HCT116 (cell line): ENCODE measurements at regions not wholly inside any gene's neighbourhood (a gene's known extent, or its start where the extent isn't known, plus 50 kb on each side); places are given as distances from the start of the nearest gene placed in this dataset.

Experiments used
- ATAC-seq: fragments of 200-7000 bp; cut with Tn5 transposase; 2 replicates; pipeline ENCODE4 v1.9.1; 2020; ENCODE audit warnings: mild to moderate bottlenecking, moderate library complexity
- BruUV-seq: library from RNA; stranded (reverse); fragments of 400-500 nt; replicated peaks from 2 replicates; lab custom pipeline; 2021; lab: Mats Ljungman, UMichigan
- CTCF ChIA-PET: fragments of 300-600 bp; sonication (Branson Sonifier 250); formaldehyde crosslinking; loops from one replicate; lab custom pipeline; 2021; ENCODE audit warnings: antibody characterized with exemption; lab: Charles Lee
- POLR2A ChIA-PET: fragments of 300-600, 350-600 bp; sonication (Branson Sonifier 250); formaldehyde crosslinking; loops from one replicate; lab custom pipeline; 2021; ENCODE audit warnings: antibody characterized with exemption; lab: Charles Lee
- RAD21 ChIA-PET, 2 experiments: fragments of 300-600 bp; sonication (Branson Sonifier 250); formaldehyde crosslinking; loops; one replicate each; lab custom pipeline; 2023; ENCODE audit warnings: low total read pairs in 2 of 2; ENCODE audit not compliant: uncharacterized antibody in 2 of 2, unreplicated experiment in 2 of 2, low non-redundant PET in 1 of 2; lab: Charles Lee
- DNase-seq: peaks from one replicate; pipeline ENCODE4 v3.0.0-alpha.2; 2010; ENCODE audit warnings: low read depth, low spot score
- H2AFZ ChIP-seq: fragments of 200-600 bp; shearing (Covaris generic), sonication (generic); 2 replicates; pipeline ENCODE4 v1.6.1; 2017; ENCODE audit warnings: low read depth, mixed run types, mixed read lengths, antibody characterized with exemption, low read length; ENCODE audit not compliant: poor library complexity, severe bottlenecking
- H3K27ac ChIP-seq: 2 replicates; pipeline ENCODE4 v1.5.1; 2012; ENCODE audit warnings: low read depth, low read length
- H3K27me3 ChIP-seq: fragments of 200-600 bp; sonication (generic); 2 replicates; pipeline ENCODE4 v1.6.1; 2016; ENCODE audit warnings: mixed run types, low read length, mixed read lengths; ENCODE audit not compliant: insufficient read depth
- H3K36me3 ChIP-seq, 2 experiments: fragments of 200-500 bp in 1 of 2; fragments of 200-600 bp in 1 of 2; sonication (Bioruptor generic) in 1 of 2; sonication (generic) in 1 of 2; 2 replicates each; pipeline versions ENCODE4 v1.5.1 to v1.6.1; 2014 to 2016; ENCODE audit warnings: low read length in 2 of 2, inconsistent platforms in 1 of 2, mixed read lengths in 1 of 2, mixed run types in 1 of 2; ENCODE audit not compliant: insufficient read depth in 2 of 2, control insufficient read depth in 1 of 2
- H3K4me1 ChIP-seq, 2 experiments: fragments of 200-600 bp in 1 of 2; sonication (generic) in 1 of 2; 2 replicates each; pipeline versions ENCODE4 v1.5.1 to v1.6.1; 2012 to 2017; ENCODE audit warnings: low read length in 2 of 2, inconsistent platforms in 1 of 2, mild to moderate bottlenecking in 1 of 2, mixed read lengths in 1 of 2, mixed run types in 1 of 2, moderate library complexity in 1 of 2; ENCODE audit not compliant: insufficient read depth in 2 of 2, control insufficient read depth in 1 of 2
- H3K4me2 ChIP-seq: fragments of 200-600 bp; sonication (generic); 2 replicates; pipeline ENCODE4 v1.6.1; 2017; ENCODE audit warnings: mixed run types, low read length, mixed read lengths
- H3K4me3 ChIP-seq, 2 experiments: fragments of 200-600 bp in 1 of 2; sonication (generic) in 1 of 2; replicated peaks in 1 of 2; 2 replicates each; pipeline ENCODE4 v1.5.1; 2011 to 2016; ENCODE audit warnings: low read length in 2 of 2, control low read depth in 1 of 2, low read depth in 1 of 2, mild to moderate bottlenecking in 1 of 2, mixed read lengths in 1 of 2, mixed run types in 1 of 2
- H3K79me2 ChIP-seq: fragments of 200-600 bp; sonication (generic); 2 replicates; pipeline ENCODE4 v1.6.1; 2017; ENCODE audit warnings: mild to moderate bottlenecking, mixed run types, low read length, moderate library complexity, mixed read lengths; ENCODE audit not compliant: insufficient read depth
- H3K9ac ChIP-seq: fragments of 200-600 bp; sonication (generic); 2 replicates; pipeline ENCODE4 v1.6.1; 2016; ENCODE audit warnings: low read length, mixed read lengths
- H3K9me2 ChIP-seq: fragments of 200-600 bp; sonication (generic), shearing (Covaris generic); 2 replicates; pipeline ENCODE4 v1.6.1; 2017; ENCODE audit warnings: mixed run types, mild to moderate bottlenecking, moderate library complexity; ENCODE audit not compliant: insufficient read depth
- H3K9me3 ChIP-seq, 2 experiments: fragments of 200-500 bp in 1 of 2; fragments of 200-600 bp in 1 of 2; sonication (Bioruptor generic) in 1 of 2; sonication (generic) in 1 of 2; 2 replicates each; pipeline ENCODE4 v1.6.1; 2014 to 2017; ENCODE audit warnings: low read length in 2 of 2, mixed read lengths in 2 of 2, inconsistent platforms in 1 of 2, low read depth in 1 of 2, mild to moderate bottlenecking in 1 of 2, mixed run types in 1 of 2, moderate library complexity in 1 of 2; ENCODE audit not compliant: control insufficient read depth in 1 of 2, insufficient read depth in 1 of 2
- H4K20me1 ChIP-seq: fragments of 200-600 bp; sonication (generic), shearing (Covaris generic); 2 replicates; pipeline ENCODE4 v1.6.1; 2017; ENCODE audit warnings: mixed run types, mild to moderate bottlenecking, moderate library complexity; ENCODE audit not compliant: insufficient read depth
- CBX3 ChIP-seq: IDR thresholded peaks from 2 replicates; pipeline ENCODE4 v1.6.1; 2012; ENCODE audit warnings: low read depth
- CEBPB ChIP-seq: IDR thresholded peaks from 2 replicates; pipeline ENCODE4 v1.6.1; 2012; ENCODE audit warnings: low read depth
- EGR1 ChIP-seq: IDR thresholded peaks from 2 replicates; pipeline ENCODE4 v1.6.1; 2012; ENCODE audit warnings: low read depth
- EZH2 ChIP-seq: fragments of 200-600 bp; sonication (generic); IDR thresholded peaks from 2 replicates; pipeline ENCODE4 v1.6.1; 2017; ENCODE audit warnings: antibody characterized with exemption, mixed run types
- EZH2phosphoT487 ChIP-seq: fragments of 200-600 bp; IDR thresholded peaks from 2 replicates; pipeline ENCODE4 v1.6.1; 2018; ENCODE audit warnings: antibody characterized with exemption, borderline replicate concordance
- FOSL1 ChIP-seq: IDR thresholded peaks from 2 replicates; pipeline ENCODE4 v1.6.1; 2012; ENCODE audit warnings: low read depth
- MAX ChIP-seq: IDR thresholded peaks from 2 replicates; pipeline ENCODE4 v1.6.1; 2012
- POLR2A ChIP-seq: IDR thresholded peaks from 2 replicates; pipeline ENCODE4 v1.7.0; 2011; ENCODE audit warnings: borderline replicate concordance; ENCODE audit not compliant: insufficient read depth, insufficient read length; ENCODE audit errors: extremely low read depth
- POLR2AphosphoS5 ChIP-seq: IDR thresholded peaks from 2 replicates; pipeline ENCODE4 v1.6.1; 2011; ENCODE audit warnings: mild to moderate bottlenecking, low read depth, low read length, moderate library complexity
- RAD21 ChIP-seq: IDR thresholded peaks from 2 replicates; pipeline ENCODE4 v1.6.1; 2012; ENCODE audit warnings: low read depth, mild to moderate bottlenecking
- SP1 ChIP-seq: IDR thresholded peaks from 2 replicates; pipeline ENCODE4 v1.6.1; 2012; ENCODE audit warnings: low read depth
- SRF ChIP-seq: IDR thresholded peaks from 2 replicates; pipeline ENCODE4 v1.6.1; 2012; ENCODE audit warnings: low read depth
- TCF7L2 ChIP-seq: IDR thresholded peaks from 2 replicates; pipeline ENCODE4 v1.7.0; 2011; ENCODE audit warnings: borderline replicate concordance, inconsistent platforms; ENCODE audit not compliant: insufficient read depth, insufficient read length; ENCODE audit errors: extremely low read depth
- YY1 ChIP-seq: IDR thresholded peaks from 2 replicates; pipeline ENCODE4 v1.6.1; 2011; ENCODE audit warnings: low read length, low read depth, moderate library complexity, mild to moderate bottlenecking; ENCODE audit not compliant: insufficient replicate concordance; ENCODE audit errors: extremely low read depth
- ZBTB33 ChIP-seq: IDR thresholded peaks from 2 replicates; pipeline ENCODE4 v1.6.1; 2011; ENCODE audit warnings: mild to moderate bottlenecking, low read length, moderate library complexity; ENCODE audit not compliant: insufficient replicate concordance; ENCODE audit errors: extremely low read depth
- ZFX ChIP-seq: fragments of 450-650 bp; IDR thresholded peaks from 2 replicates; pipeline ENCODE4 v1.6.1; 2017
- intact Hi-C: fragments of 100-400 bp; cut with micrococcal nuclease; formaldehyde crosslinking; loops from 2 replicates; pipeline ENCODE4 v1.10.0; 2022
- TF ChIP-seq, protein P1 (sequence below): IDR thresholded peaks from 2 replicates; pipeline ENCODE4 v1.6.1; 2012
- TF ChIP-seq, protein P2 (sequence below): IDR thresholded peaks from 2 replicates; pipeline ENCODE4 v1.6.1; 2012; ENCODE audit warnings: low read depth
- TF ChIP-seq, protein P3 (sequence below), 3 experiments: fragments of 200-600 bp in 1 of 3; sonication (generic) in 1 of 3; IDR thresholded peaks in 2 of 3; conservative IDR thresholded peaks in 1 of 3; 2 replicates each; pipeline ENCODE4 v1.5.1; 2012 to 2017; ENCODE audit warnings: low read depth in 2 of 3, low read length in 2 of 3, antibody characterized with exemption in 1 of 3, borderline replicate concordance in 1 of 3, control low read depth in 1 of 3, mild to moderate bottlenecking in 1 of 3, mixed read lengths in 1 of 3, mixed run types in 1 of 3, moderate library complexity in 1 of 3; ENCODE audit not compliant: insufficient read depth in 1 of 3

DNA sequence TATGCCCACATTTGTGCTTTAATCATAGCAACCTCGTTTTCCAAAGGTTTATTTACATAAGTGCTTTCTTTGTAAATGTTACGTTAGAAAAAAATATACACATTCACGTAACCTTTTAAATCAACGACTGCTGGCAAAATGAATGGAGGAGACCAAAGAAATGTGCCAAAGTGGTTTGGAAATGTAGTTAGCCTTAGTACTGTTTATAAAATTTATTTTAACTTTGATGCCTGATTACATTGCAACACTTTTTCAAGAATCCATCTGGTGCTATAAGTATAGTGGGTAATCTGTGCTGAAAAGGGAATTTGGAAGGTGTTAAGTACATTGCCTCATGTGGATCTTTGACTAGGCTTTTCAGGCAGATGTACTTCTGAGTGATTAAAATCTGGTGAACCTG is 108.9 kb downstream of the IFI44 start:
- ATAC-seq, result no peak
- DNase-seq, result no peak
- Histone ChIP-seq H3K4me1 (no peaks in the 10 kb centered on the region), H3K9me3 (no peaks in the 10 kb centered on the region), H4K20me1 (no peaks in the 10 kb centered on the region), H3K9me2 (no peaks in the 10 kb centered on the region), H3K4me2 (no peak overlapping the region), H2AFZ (no peak overlapping the region), H3K27ac (no peak overlapping the region), H3K27me3 (no peaks in the 10 kb centered on the region), H3K36me3 (no peaks in the 10 kb centered on the region), H3K4me3 (no peak overlapping the region), H3K79me2 (no peaks in the 10 kb centered on the region), H3K9ac (no peak overlapping the region)
- ChIA-PET CTCF (no interaction called here), RAD21 (no interaction called here), POLR2A (no interaction called here)
- no TSS peak for BruUV-seq
- intact Hi-C loops, result no loop called here
- TF ChIP-seq EGR1, result no peak
- no peak for TF ChIP-seq CBX3
- no peak for TF ChIP-seq SP1
- TF ChIP-seq FOSL1, result no peak
- TF ChIP-seq TCF7L2, result no peak
- TF ChIP-seq, protein P1, sequence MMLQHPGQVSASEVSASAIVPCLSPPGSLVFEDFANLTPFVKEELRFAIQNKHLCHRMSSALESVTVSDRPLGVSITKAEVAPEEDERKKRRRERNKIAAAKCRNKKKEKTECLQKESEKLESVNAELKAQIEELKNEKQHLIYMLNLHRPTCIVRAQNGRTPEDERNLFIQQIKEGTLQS, result no peak
- TF ChIP-seq, protein P2, sequence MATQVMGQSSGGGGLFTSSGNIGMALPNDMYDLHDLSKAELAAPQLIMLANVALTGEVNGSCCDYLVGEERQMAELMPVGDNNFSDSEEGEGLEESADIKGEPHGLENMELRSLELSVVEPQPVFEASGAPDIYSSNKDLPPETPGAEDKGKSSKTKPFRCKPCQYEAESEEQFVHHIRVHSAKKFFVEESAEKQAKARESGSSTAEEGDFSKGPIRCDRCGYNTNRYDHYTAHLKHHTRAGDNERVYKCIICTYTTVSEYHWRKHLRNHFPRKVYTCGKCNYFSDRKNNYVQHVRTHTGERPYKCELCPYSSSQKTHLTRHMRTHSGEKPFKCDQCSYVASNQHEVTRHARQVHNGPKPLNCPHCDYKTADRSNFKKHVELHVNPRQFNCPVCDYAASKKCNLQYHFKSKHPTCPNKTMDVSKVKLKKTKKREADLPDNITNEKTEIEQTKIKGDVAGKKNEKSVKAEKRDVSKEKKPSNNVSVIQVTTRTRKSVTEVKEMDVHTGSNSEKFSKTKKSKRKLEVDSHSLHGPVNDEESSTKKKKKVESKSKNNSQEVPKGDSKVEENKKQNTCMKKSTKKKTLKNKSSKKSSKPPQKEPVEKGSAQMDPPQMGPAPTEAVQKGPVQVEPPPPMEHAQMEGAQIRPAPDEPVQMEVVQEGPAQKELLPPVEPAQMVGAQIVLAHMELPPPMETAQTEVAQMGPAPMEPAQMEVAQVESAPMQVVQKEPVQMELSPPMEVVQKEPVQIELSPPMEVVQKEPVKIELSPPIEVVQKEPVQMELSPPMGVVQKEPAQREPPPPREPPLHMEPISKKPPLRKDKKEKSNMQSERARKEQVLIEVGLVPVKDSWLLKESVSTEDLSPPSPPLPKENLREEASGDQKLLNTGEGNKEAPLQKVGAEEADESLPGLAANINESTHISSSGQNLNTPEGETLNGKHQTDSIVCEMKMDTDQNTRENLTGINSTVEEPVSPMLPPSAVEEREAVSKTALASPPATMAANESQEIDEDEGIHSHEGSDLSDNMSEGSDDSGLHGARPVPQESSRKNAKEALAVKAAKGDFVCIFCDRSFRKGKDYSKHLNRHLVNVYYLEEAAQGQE, result no peak
- no peak for TF ChIP-seq ZBTB33
- no peak for TF ChIP-seq RAD21
- no peak for TF ChIP-seq CEBPB
- no peak for TF ChIP-seq POLR2A
- no peak for TF ChIP-seq MAX
- no peak for TF ChIP-seq EZH2
- TF ChIP-seq ZFX, result no peak
- no peak for TF ChIP-seq SRF
- no peak for TF ChIP-seq YY1
- TF ChIP-seq POLR2AphosphoS5, result no peak
- TF ChIP-seq EZH2phosphoT487, result no peak
- TF ChIP-seq, protein P3, sequence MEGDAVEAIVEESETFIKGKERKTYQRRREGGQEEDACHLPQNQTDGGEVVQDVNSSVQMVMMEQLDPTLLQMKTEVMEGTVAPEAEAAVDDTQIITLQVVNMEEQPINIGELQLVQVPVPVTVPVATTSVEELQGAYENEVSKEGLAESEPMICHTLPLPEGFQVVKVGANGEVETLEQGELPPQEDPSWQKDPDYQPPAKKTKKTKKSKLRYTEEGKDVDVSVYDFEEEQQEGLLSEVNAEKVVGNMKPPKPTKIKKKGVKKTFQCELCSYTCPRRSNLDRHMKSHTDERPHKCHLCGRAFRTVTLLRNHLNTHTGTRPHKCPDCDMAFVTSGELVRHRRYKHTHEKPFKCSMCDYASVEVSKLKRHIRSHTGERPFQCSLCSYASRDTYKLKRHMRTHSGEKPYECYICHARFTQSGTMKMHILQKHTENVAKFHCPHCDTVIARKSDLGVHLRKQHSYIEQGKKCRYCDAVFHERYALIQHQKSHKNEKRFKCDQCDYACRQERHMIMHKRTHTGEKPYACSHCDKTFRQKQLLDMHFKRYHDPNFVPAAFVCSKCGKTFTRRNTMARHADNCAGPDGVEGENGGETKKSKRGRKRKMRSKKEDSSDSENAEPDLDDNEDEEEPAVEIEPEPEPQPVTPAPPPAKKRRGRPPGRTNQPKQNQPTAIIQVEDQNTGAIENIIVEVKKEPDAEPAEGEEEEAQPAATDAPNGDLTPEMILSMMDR (IDR thresholded peaks at IDR 0.05 in 2 of 3, conservative IDR thresholded peaks at IDR 0.05 in 1 of 3; ENCODE audit: borderline replicate concordance in 1 of 3, insufficient read depth in 1 of 3, low read depth in 2 of 3, low read length in 2 of 3), result no peak
